Trophoblast cell (in vitro differentiated cells and primary cell): ENCODE measurements at regions not wholly inside any gene's neighbourhood (a gene's known extent, or its start where the extent isn't known, plus 50 kb on each side); places are given as distances from the start of the nearest gene placed in this dataset.
"Not testable (repeated sequence)": the region's sequence is repeated elsewhere in the genome, so short reads cannot be mapped to it uniquely, and the experiment has no call there.

Source experiments
- DNase-seq, 2 donors: peaks; one replicate each; pipeline ENCODE4 v3.0.0-alpha.2; 2016
- H2AFZ ChIP-seq: 2 replicates; pipeline ENCODE4 v1.6.1; 2013; ENCODE audit warnings: low read length, moderate library complexity, mild to moderate bottlenecking; ENCODE audit not compliant: insufficient read depth, poor library complexity
- H2AK5ac ChIP-seq: 2 replicates; pipeline ENCODE4 v1.6.1; 2013; ENCODE audit warnings: mild to moderate bottlenecking, low read length
- H2BK120ac ChIP-seq: 2 replicates; pipeline ENCODE4 v1.6.1; 2013; ENCODE audit warnings: low read length, mild to moderate bottlenecking, moderate library complexity; ENCODE audit not compliant: insufficient read depth, poor library complexity
- H2BK12ac ChIP-seq: 2 replicates; pipeline ENCODE4 v1.6.1; 2013; ENCODE audit warnings: mild to moderate bottlenecking, low read length, moderate library complexity
- H2BK5ac ChIP-seq: 2 replicates; pipeline ENCODE4 v1.6.1; 2013; ENCODE audit warnings: low read length, low read depth, moderate library complexity, mild to moderate bottlenecking; ENCODE audit not compliant: poor library complexity
- H3K14ac ChIP-seq: 2 replicates; pipeline ENCODE4 v1.6.1; 2013; ENCODE audit warnings: mild to moderate bottlenecking, low read length
- H3K18ac ChIP-seq: 2 replicates; pipeline ENCODE4 v1.6.1; 2013; ENCODE audit warnings: mild to moderate bottlenecking, low read length
- H3K23ac ChIP-seq: 2 replicates; pipeline ENCODE4 v1.6.1; 2013; ENCODE audit warnings: low read length
- H3K27ac ChIP-seq: 2 replicates; pipeline ENCODE4 v1.5.1; 2013; ENCODE audit warnings: low read depth, mild to moderate bottlenecking, inconsistent platforms, low read length, moderate library complexity
- H3K27me3 ChIP-seq: 2 replicates; pipeline ENCODE4 v1.6.1; 2013; ENCODE audit warnings: inconsistent platforms, mild to moderate bottlenecking, low read length, moderate library complexity; ENCODE audit not compliant: insufficient read depth
- H3K36me3 ChIP-seq, 2 experiments: 1 replicate in 1 of 2; 2 replicates in 1 of 2; pipeline ENCODE4 v1.6.1; 2013; ENCODE audit warnings: low read length in 2 of 2, mild to moderate bottlenecking in 2 of 2, moderate library complexity in 1 of 2; ENCODE audit not compliant: insufficient read depth in 2 of 2, control insufficient read depth in 1 of 2
- H3K4ac ChIP-seq: 2 replicates; pipeline ENCODE4 v1.6.1; 2013; ENCODE audit warnings: low read depth, mild to moderate bottlenecking, low read length, moderate library complexity
- H3K4me1 ChIP-seq, 2 experiments: 1 replicate in 1 of 2; 2 replicates in 1 of 2; pipeline ENCODE4 v1.6.1; 2013; ENCODE audit warnings: low read length in 2 of 2, mild to moderate bottlenecking in 2 of 2, moderate library complexity in 1 of 2; ENCODE audit not compliant: insufficient read depth in 2 of 2, control insufficient read depth in 1 of 2
- H3K4me2 ChIP-seq: 2 replicates; pipeline ENCODE4 v1.6.1; 2013; ENCODE audit warnings: inconsistent platforms, mild to moderate bottlenecking, low read length, moderate library complexity
- H3K4me3 ChIP-seq: 2 replicates; pipeline ENCODE4 v1.5.1; 2013; ENCODE audit warnings: mild to moderate bottlenecking, low read depth, low read length, inconsistent platforms
- H3K79me1 ChIP-seq: one replicate; pipeline ENCODE4 v1.6.1; 2013; ENCODE audit warnings: low read length
- H3K79me2 ChIP-seq: 2 replicates; pipeline ENCODE4 v1.6.1; 2013; ENCODE audit warnings: low read length, mild to moderate bottlenecking; ENCODE audit not compliant: control insufficient read depth, insufficient read depth, poor library complexity
- H3K9ac ChIP-seq: 2 replicates; pipeline ENCODE4 v1.6.1; 2013; ENCODE audit warnings: mild to moderate bottlenecking, low read length
- H3K9me3 ChIP-seq: 2 replicates; pipeline ENCODE4 v1.6.1; 2013; ENCODE audit warnings: low read depth, mild to moderate bottlenecking, control low read depth, inconsistent platforms, low read length; ENCODE audit not compliant: insufficient read depth
- H4K12ac ChIP-seq: 2 replicates; pipeline ENCODE4 v1.6.1; 2013; ENCODE audit warnings: low read depth, mild to moderate bottlenecking, low read length, moderate library complexity
- H4K8ac ChIP-seq: 2 replicates; pipeline ENCODE4 v1.6.1; 2013; ENCODE audit warnings: low read depth, mild to moderate bottlenecking, low read length, moderate library complexity
- H4K91ac ChIP-seq: one replicate; pipeline ENCODE4 v1.6.1; 2013; ENCODE audit warnings: low read depth, mild to moderate bottlenecking, low read length, moderate library complexity
- WGBS: extraction: QIAGEN DNeasy Blood & Tissue Kit; methylation state at CpG from one replicate; pipeline ENCODE4 v1.1.7; 2013; ENCODE audit warnings: missing lambda C conversion rate; ENCODE audit not compliant: insufficient read length, insufficient coverage; ENCODE audit errors: extremely low coverage; 5-methylcytosine and 5-hydroxymethylcytosine counted together

GRCh38 chr1:218930472-218931241 is 243.0 kb upstream of the LYPLAL1 start:
- H2BK120ac ChIP-seq, result no peak overlapping the region
- H2BK5ac ChIP-seq, result no peak overlapping the region
- H4K91ac ChIP-seq, result no peak overlapping the region
- no peaks in the 10 kb centered on the region for H3K27me3 ChIP-seq
- no peak overlapping the region for H4K12ac ChIP-seq
- DNase-seq, result no peak
- no peaks in the 10 kb centered on the region for H3K79me1 ChIP-seq
- no peak overlapping the region for H4K8ac ChIP-seq
- WGBS, result no CpG with 5 or more reads among the region's 8 CpGs
- no peak overlapping the region for H3K18ac ChIP-seq
- H3K4me1 ChIP-seq, result no peaks in the 10 kb centered on the region
- H3K79me2 ChIP-seq, result no peaks in the 10 kb centered on the region
- no peak overlapping the region for H2AK5ac ChIP-seq
- H3K27ac ChIP-seq, result no peak overlapping the region
- H3K14ac ChIP-seq, result no peak overlapping the region
- H3K4me2 ChIP-seq, result no peak overlapping the region
- no peak overlapping the region for H3K4me3 ChIP-seq
- no peak overlapping the region for H3K9ac ChIP-seq
- H3K9me3 ChIP-seq, result no peaks in the 10 kb centered on the region
- H3K23ac ChIP-seq, result no peak overlapping the region
- H3K36me3 ChIP-seq, result no peaks in the 10 kb centered on the region
- no peak overlapping the region for H2BK12ac ChIP-seq
- no peak overlapping the region for H2AFZ ChIP-seq
- H3K4ac ChIP-seq, result no peak overlapping the region

GRCh38 chr1:218931324-218931723 is 242.4 kb upstream of the LYPLAL1 start:
- Histone ChIP-seq H3K79me1 (no peaks in the 10 kb centered on the region), H2BK5ac (no peak overlapping the region), H3K4ac (no peak overlapping the region), H3K4me3 (no peak overlapping the region), H3K9ac (no peak overlapping the region), H2BK120ac (no peak overlapping the region), H3K36me3 (no peaks in the 10 kb centered on the region), H3K23ac (no peak overlapping the region), H4K12ac (no peak overlapping the region), H4K8ac (no peak overlapping the region), H3K9me3 (no peaks in the 10 kb centered on the region), H4K91ac (no peak overlapping the region), H2AK5ac (no peak overlapping the region), H3K18ac (no peak overlapping the region), H2AFZ (no peak overlapping the region), H3K14ac (no peak overlapping the region), H3K27me3 (no peaks in the 10 kb centered on the region), H3K4me2 (no peak overlapping the region), H3K4me1 (no peaks in the 10 kb centered on the region), H2BK12ac (no peak overlapping the region), H3K27ac (no peak overlapping the region), H3K79me2 (no peaks in the 10 kb centered on the region)
- DNase-seq, result no peak
- WGBS, result no CpG with 5 or more reads among the region's 2 CpGs

- H2BK12ac ChIP-seq, result no peak overlapping the region
- no peak overlapping the region for H3K4me2 ChIP-seq
- H3K4me1 ChIP-seq, result no peaks in the 10 kb centered on the region
- H2BK5ac ChIP-seq, result no peak overlapping the region
- no peak overlapping the region for H3K14ac ChIP-seq
- no peak overlapping the region for H2BK120ac ChIP-seq
- no peaks in the 10 kb centered on the region for H3K27me3 ChIP-seq
- H3K36me3 ChIP-seq, result no peaks in the 10 kb centered on the region
- DNase-seq, result no peak
- no peak overlapping the region for H3K9ac ChIP-seq
- H3K4ac ChIP-seq, result no peak overlapping the region
- H3K23ac ChIP-seq, result no peak overlapping the region
- H3K79me2 ChIP-seq, result no peaks in the 10 kb centered on the region
- no peak overlapping the region for H3K4me3 ChIP-seq
- WGBS, result no CpG with 5 or more reads among the region's 1 CpG
- H3K9me3 ChIP-seq, result no peaks in the 10 kb centered on the region
- no peak overlapping the region for H4K8ac ChIP-seq
- no peak overlapping the region for H3K18ac ChIP-seq
- H2AFZ ChIP-seq, result no peak overlapping the region
- H2AK5ac ChIP-seq, result no peak overlapping the region
- H3K27ac ChIP-seq, result no peak overlapping the region
- no peak overlapping the region for H4K12ac ChIP-seq
- no peak overlapping the region for H4K91ac ChIP-seq
- no peaks in the 10 kb centered on the region for H3K79me1 ChIP-seq
These were observed 240.2 kb upstream of the LYPLAL1 start for GRCh38 chr1:218933513-218933912.

- DNase-seq, H4K8ac ChIP-seq, H2BK12ac ChIP-seq, H3K27me3 ChIP-seq, H2BK120ac ChIP-seq, H4K12ac ChIP-seq, H2BK5ac ChIP-seq, H4K91ac ChIP-seq, H3K18ac ChIP-seq, H3K9ac ChIP-seq, H2AK5ac ChIP-seq, H3K23ac ChIP-seq, H3K9me3 ChIP-seq, H3K27ac ChIP-seq, H3K4me3 ChIP-seq, H3K14ac ChIP-seq, H3K4me1 ChIP-seq, H3K4ac ChIP-seq, H2AFZ ChIP-seq, H3K4me2 ChIP-seq, H3K36me3 ChIP-seq, H3K79me1 ChIP-seq, H3K79me2 ChIP-seq: not testable (repeated sequence)
- WGBS, result no CpG with 5 or more reads among the region's 2 CpGs
These were observed 238.3 kb upstream of the LYPLAL1 start for GRCh38 chr1:218935408-218935807.
